ENCODE measurements at regions not wholly inside any gene's neighbourhood (a gene's known extent, or its start where the extent isn't known, plus 50 kb on each side); places are given as distances from the start of the nearest gene placed in this dataset.

DNA sequence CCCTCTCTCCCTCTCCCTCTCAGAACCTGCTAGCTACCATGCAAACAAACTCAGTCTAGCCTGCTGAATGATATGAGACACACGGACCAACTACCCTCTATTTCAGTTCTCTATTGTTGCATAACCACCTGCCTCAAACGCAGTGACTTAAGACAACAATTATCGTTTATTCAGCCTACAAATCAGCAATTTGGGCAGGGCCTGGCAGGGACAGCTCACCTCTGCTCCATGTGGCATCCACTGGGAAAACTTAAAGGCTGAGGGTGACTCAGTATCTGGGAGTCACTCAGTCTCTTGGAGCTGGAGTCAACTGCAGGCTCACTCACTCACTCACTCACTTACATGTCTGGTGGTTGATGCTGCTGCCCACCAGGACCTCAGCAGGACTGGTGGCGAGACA lies 121.3 kb downstream of the SEC16B start:
- no peak for TF ChIP-seq CTCF (IDR thresholded peaks at IDR 0.05; ENCODE audit: low read depth, low read length, missing control alignments)
- no peak overlapping the region for H3K4me3 ChIP-seq (replicated peaks; ENCODE audit: low read depth, low read length)
- DNase-seq (ENCODE audit: extremely low read depth, low read depth): no peak

DNA sequence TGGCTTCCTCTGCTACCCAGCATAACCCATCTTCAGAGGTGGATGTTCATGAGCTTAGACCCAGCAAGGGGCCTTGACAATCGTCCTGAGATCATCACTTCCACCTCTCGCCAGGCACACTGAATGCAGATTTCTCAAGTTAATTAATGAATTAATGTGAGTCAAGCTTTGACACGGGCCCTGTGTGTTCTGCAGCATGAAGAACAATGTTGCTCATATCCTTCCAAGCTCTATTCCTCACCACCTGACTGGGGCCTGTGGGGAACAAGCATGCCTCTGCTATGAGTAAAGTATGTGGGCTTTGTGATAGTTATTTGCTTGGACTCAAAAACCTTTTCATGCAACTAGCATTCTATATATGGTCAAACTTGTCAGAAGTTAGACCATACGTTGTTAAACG lies 122.0 kb downstream of the SEC16B start:
- no peak for TF ChIP-seq CTCF (IDR thresholded peaks at IDR 0.05; ENCODE audit: low read depth, low read length, missing control alignments)
- no peak for DNase-seq (ENCODE audit: extremely low read depth, low read depth)
- H3K4me3 ChIP-seq (replicated peaks; ENCODE audit: low read depth, low read length): no peak overlapping the region

GRCh38 chr1:177838907-177839485 lies 130.9 kb downstream of the SEC16B start:
- TF ChIP-seq CTCF (IDR thresholded peaks at IDR 0.05; ENCODE audit: low read depth, low read length, missing control alignments): no peak
- DNase-seq (ENCODE audit: extremely low read depth, low read depth): no peak
- H3K4me3 ChIP-seq (replicated peaks; ENCODE audit: low read depth, low read length): no peak overlapping the region

- no peak overlapping the region for H3K4me3 ChIP-seq (replicated peaks; ENCODE audit: low read depth, low read length)
- no peak for DNase-seq (ENCODE audit: extremely low read depth, low read depth)
- TF ChIP-seq CTCF (IDR thresholded peaks at IDR 0.05; ENCODE audit: low read depth, low read length, missing control alignments): no peak
These were observed 136.2 kb downstream of the SEC16B start for GRCh38 chr1:177833631-177834030.

GRCh38 chr1:177830531-177831135 lies 139.2 kb downstream of the SEC16B start:
- no peak for TF ChIP-seq CTCF (IDR thresholded peaks at IDR 0.05; ENCODE audit: low read depth, low read length, missing control alignments)
- H3K4me3 ChIP-seq (replicated peaks; ENCODE audit: low read depth, low read length): no peak overlapping the region
- no peak for DNase-seq (ENCODE audit: extremely low read depth, low read depth)

DNA sequence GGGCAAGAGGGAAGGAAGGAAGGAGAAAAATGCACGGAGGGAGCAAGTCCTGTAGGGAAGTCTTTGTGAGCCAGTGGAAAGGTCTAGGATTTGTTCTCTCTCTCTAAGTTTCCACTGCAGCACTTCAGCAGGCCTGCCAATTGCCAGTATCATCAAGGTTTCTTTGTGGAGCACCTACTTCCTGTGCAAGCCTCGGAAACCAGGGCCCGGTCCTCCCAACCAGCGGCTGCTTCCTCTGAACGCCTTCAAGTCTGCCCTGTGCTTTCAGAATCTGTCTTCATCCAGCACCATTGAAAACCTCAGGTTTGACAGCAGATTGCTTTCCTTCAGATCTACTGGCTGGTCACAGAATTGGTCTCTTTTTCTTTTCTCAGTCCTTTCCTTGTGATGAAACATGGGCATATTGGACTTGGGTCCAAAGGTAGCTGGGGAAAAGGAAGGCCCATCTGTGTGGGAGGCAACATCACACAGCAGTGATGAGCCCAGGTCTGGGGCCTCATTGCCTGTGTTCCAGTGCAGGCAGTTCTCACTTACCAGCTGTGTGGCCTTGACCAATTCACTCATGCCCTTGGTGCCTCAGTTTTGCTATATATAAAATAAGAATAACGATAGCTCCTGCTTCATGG lies 144.5 kb downstream of the SEC16B start:
- H3K4me3 ChIP-seq (replicated peaks; ENCODE audit: low read depth, low read length): no peak overlapping the region
- no peak for DNase-seq (ENCODE audit: extremely low read depth, low read depth)
- no peak for TF ChIP-seq CTCF (IDR thresholded peaks at IDR 0.05; ENCODE audit: low read depth, low read length, missing control alignments)
